Suppressor macrophage treated with lipopolysaccharide for 4 hours (primary cell): ENCODE measurements at regions not wholly inside any gene's neighbourhood (a gene's known extent, or its start where the extent isn't known, plus 50 kb on each side); places are given as distances from the start of the nearest gene placed in this dataset.
"Not testable (repeated sequence)": the region's sequence is repeated elsewhere in the genome, so short reads cannot be mapped to it uniquely, and the experiment has no call there.

Experiments
- DNase-seq: peaks from one replicate; pipeline ENCODE4 v3.0.0-alpha.2; 2020

DNA sequence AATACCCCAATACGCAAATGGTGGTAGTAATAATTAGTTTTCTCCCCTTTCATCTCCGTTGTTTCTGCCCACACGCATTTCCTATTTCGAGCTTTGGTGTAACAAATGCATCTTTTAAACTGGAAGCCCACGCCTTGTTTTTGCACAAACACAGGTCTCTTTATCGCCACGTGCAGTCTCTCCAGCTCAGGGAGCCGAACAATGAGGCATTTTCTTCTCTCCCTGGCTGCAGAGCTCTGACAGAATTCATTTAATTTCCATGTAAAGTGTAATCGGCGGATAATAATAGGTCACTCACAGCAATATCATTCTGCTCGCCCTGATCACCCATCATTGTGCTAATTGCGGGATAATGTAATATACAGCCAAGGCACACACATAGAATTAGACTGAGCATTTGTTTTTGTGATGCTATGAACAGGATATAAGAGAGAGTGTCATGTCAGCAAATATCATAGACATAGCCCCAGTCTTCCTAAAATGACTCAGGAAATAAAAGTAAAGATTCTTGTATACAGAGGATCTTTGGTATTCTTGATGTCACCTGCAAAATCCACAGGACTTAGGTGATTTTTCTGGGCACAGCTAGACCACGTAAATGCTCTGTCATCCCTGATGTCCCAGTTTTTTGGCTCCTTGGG is 452.6 kb upstream of the CDH11 start:
- DNase-seq: no peak

DNA sequence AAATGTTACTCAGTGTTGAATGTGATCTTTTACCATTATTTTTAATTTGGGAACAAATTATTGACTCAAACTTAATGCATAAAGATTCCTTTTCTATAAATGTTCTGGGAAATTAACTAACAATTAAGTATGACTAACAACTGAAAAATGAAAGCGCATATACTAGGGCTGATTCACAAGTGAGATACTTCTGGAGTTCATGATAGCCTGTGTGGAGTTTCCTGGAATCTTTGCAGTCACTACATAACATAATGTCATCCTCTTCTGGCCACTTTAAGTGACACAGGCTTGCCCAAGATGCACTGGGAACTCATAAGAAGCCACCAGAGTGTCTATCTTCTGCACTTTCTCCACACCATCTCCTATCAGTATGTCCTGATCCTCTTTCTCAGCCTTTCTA is 450.3 kb upstream of the CDH11 start:
- no peak for DNase-seq

DNA sequence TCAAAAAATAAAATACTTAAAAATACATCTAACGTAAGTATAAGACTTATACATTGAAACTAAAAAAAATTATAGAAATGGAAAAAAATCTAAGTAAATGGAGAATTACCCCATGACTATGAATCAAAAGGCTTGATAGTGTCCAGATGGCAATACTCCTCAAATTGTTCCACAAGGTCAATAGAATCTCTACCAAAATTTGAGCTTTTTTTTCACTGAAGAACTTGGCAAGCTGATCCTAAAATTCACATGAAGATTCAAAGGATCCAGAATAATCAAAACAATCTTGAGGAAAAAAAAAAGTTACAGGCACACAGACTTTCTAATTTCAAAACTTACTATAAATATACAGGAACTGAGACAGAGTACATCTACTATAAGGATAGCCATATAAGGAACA is 448.4 kb upstream of the CDH11 start:
- DNase-seq: no peak

DNA sequence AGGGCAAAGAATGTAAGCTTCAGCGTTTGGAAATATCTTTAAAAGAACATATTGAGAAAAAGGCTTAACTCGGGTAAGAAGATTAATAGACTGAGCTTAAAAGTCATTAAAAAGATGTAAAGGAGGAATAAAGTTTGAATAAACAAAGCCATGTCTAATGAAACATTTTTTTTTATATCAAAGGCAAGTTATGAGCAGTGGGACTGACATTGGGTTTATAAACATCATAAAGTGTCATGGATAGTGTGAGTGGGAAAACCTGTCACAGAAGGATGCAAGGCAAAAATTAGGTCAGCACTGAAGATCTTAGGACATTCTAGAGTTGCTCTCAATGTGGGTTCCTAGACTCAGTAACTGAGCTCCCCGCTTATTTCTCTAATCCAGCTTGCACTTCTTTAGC is 438.0 kb upstream of the CDH11 start:
- no peak for DNase-seq

DNA sequence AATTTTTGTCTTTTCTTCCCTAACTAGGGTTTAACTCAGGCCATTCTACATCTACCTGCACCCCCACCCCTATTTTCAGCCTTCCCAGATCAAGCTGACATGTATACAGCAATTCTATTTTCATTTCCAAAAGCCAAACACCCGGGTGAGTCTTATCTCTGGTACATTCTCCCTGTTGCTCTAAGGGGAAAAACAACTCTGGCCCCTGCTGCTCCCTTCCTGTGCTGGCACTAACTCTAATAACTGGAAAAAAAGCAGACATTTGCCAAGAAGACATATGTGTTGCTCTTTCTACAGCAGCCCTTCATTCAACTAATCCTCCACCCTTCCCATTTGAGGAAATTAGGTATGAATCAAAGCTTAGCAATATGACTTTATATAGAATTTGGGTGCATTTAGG is 427.8 kb upstream of the CDH11 start:
- DNase-seq: not testable (repeated sequence)

DNA sequence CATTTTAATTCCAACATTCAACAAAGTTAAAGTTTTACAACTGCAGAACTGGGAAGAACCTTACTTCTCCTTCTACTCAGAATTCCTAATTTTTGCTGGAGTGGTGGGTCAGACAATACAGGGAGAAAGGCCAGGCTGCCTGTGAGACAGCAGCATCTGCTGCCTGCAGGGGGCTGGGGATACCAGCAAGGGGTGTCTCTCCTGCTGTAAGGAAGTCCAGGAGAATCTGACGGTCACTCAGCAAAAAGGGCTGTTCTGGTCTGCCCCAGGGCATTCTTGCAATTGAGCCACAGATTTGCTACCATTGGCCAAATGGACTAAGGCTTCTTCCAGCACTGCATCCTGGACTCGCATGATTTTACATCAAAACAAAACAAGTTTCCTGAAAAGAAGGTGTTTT is 426.6 kb upstream of the CDH11 start:
- DNase-seq: no peak

DNA sequence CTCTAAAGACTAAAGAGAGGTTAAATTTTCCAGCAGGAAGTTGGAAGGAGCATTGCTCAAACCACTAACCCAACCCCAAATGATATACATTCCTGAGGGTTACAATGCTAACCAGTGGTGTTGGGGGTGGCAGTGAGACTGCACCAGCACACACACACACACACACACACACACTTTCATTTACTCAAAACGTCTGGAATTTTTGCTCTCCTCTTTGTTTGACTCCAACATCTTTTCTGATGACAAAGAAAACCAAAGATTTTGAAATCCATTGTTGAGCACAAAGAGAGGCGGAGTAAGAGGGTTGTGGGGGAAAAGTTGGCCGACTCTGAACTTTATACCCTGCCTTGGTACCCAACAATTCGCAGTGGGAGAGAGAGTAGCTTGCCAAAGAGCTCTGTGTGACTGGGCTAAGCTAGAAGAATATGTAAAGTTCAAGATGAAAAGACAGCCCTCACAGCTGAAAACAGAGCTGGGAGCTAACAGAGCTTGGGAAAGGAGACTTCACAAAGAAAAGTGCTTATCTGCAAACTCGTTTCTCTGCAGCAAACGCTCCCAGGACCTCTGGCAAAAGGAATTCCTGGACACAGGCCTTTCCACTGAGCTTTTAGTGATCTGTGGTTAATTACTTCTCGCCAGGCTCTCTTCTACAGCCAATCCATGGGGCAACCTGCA is 426.0 kb upstream of the CDH11 start:
- no peak for DNase-seq

DNA sequence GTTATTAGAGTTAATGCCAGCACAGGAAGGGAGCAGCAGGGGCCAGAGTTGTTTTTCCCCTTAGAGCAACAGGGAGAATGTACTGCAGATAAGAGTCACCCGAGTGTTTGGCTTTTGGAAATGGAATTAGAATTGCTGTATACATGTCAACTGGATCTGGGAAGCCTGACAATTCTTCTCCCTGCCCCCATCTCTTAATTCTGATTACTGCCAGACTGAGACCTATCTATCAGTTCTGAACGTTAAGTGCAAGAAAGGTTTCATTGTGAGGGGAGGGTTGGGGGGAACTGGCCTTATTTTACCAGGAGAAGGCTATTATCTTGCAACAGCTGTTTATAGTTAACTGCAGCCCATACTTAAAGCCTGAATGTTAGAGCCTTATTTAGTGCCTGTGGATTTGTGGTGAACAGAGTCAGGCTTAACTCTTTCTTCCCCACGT is 424.5 kb upstream of the CDH11 start:
- no peak for DNase-seq

DNA sequence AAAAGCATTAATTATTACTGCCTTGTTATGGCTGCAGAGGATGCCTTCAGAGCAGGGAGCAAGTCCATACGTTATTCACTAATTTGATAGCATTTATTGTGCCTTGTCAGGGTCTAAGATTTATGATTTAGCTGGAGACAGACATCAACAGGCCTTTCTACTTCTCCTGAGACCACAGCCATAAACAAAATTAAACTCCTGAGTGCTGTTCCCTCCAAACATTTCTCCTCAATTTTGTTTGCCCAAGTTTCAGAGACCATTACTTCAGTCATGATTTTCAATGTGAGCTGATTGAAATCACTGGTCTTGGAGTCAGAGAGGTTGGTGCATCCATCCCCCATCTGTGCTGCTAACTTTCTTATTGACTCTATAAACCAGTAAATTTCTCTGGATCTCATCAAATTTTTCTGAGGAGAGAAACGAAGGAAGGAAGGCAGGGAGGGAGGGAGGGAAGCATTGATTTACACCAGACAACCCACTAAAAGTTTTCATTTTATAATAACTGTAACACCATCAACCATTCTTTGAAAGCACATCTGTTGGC is 423.6 kb upstream of the CDH11 start:
- no peak for DNase-seq

DNA sequence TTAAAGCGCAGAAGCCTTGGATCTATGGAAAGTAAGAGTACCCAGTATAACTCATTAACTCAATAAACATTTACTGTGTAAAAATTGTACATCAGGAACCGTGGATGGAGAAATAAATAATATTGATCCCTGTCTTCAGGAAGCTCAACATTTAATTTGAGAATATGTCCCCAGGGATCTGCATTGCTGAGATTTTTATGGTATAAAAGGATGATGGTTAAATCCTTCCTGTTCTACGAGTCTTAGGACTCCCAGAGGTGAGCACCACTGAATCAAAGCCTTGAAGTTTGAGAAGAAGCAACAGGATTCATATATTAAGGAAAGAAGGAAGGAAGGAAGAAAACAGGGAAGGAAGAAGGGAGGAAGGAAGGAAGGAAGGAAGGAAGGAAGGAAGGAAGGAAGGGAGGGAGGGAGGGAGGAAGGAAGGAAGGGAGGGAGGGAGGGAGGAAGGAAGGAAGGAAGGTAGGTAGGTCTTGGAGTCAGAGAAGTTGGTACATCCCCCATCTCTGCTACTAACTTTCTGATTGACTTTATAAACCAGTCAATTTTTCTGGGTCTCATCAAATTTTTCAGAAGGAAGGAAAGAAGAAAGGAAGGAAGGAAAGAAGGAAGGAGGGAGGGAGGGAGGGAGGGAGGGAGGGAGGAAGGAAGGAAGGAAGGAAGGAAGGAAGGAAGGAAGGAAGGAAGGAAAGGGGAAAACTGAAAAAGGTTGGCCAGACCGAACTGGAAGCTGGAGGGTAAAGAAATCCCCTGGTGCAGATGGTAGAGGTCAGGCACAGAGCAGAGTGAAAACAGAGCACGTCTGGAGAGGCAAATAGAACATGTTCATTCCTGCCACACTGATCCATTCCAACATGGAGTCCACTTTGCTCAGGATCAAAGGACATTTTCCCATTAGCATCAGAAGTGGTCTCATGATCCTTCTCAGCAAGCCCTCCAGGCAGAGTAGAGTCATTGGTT is 422.2 kb upstream of the CDH11 start:
- no peak for DNase-seq

DNA sequence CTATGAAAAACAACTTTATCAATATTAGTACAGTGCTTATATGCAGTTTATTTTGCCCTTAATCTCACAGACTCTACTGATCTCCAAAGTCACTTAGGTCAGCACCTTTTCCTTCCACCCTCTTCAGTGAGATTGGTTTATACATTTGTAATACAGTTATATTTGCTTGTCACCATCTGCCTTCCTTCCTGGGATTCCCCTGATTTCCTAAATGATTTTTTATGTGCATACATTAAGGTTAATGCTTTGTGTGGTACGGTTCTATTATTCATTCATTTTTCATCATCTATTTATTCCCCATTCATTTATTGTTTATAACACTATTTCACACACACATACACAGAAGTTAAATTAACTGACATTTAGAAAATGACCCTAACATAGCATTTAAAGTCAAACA is 419.8 kb upstream of the CDH11 start:
- no peak for DNase-seq

DNA sequence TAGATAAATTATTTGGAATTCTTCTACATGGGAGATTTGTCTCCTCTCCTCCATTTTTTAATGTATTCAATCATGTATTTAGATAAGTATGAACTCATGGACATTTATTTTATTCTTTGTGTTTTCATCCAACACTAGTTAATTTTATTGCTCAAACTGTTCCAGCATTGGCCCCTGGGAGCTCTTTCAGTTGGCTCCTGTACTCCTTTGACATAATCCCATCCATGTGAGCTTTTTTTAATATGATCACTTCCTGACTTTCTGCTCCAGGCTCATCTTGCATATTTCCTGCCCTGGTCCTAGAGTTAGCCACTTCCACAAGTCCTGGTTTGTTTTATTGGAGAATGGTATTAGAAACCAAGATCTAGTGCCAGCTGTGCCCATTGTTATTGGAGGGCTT is 419.0 kb upstream of the CDH11 start:
- no peak for DNase-seq

DNA sequence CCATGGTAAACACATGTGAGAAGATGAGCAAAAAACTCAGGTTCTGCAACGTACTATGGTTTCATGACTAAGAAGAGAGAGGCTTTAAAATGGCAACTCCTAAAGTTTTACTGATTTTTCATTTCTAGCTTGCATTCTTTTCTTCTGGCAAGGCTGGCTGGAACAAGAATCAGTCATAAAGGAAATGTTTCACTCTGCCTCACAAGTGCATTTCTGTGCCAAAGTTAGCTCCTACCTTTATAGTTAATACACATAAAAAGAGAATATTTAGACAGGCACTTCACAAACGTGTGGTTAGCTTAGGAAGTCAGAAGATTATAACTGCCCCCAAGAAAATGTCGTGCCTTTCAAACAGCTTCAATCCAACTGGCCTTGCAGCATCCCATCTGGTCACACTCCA is 417.1 kb upstream of the CDH11 start:
- no peak for DNase-seq

DNA sequence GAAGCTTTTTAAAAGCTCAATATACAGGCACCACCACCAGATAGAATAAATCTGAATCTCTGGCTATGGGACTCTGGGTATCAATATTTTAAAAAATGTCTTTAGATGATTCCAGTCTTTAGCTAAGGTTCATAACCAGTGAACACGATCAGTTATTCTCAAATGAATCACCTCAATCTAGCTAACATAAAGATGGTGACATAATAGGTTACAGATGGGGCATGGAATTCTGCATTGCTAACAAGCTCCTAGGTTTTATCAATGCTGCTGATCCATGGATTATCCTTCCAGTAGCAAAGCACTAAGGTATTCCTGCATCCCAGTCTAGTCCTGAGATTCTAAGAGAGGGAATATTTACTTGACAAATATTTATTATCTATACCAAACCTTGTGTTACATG is 415.5 kb upstream of the CDH11 start:
- DNase-seq: no peak

DNA sequence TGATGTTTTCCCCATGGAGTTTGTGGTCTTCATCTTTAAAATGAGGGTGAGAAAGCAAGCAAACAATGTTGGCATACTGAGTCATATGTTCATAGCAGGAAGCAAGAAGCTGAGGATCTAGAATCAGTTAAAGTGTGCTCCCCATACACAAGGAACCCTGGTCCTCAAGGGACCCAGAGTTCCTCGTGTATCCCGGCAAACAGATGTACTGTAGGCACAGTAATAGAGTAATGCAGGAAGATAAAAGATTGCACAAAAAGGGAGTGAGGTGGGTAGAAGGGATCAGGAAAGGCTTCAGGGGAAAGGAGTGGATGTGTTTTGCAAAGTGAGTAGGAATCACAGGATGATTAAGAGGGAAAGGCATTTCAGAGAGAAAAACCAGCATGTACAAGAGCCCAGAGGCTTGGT is 412.3 kb upstream of the CDH11 start:
- no peak for DNase-seq

DNA sequence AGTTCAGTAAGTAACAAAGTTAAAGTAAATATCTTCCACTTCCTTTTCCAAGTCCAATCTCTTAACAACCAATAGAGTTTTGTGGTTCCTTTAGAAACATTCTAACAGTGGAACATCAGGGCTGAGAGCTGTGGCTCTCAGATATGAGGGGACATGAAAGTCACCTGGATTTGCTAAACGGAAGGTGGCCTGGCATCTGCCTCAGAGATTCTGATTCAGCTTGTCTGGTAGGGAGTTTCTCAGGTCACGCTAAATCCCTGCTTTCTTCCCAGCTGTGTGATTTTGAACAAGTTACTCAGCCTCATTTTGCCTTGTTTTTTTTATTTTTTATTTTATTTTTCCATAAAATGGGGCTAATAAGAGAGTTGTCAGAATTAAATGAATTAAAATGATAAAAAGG is 411.0 kb upstream of the CDH11 start:
- no peak for DNase-seq

DNA sequence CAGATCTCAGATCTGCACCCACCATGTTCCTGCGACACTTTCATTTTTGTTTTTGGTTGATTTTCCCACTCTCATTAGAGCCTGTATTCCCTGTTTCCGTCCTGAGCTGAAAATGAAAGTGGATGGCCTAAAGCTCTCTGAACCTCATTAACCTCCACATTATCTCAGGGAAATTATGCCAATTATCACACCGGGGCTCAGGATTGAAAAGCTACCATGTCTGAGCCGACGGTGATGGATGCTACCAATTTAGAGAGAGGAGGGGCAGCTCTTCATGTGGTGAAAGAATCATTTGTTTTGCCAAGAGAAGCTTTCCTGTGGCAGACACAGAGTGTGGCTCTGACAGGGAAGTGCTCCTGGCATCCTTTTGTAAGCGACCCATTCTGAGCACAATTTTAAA is 410.4 kb upstream of the CDH11 start:
- no peak for DNase-seq

DNA sequence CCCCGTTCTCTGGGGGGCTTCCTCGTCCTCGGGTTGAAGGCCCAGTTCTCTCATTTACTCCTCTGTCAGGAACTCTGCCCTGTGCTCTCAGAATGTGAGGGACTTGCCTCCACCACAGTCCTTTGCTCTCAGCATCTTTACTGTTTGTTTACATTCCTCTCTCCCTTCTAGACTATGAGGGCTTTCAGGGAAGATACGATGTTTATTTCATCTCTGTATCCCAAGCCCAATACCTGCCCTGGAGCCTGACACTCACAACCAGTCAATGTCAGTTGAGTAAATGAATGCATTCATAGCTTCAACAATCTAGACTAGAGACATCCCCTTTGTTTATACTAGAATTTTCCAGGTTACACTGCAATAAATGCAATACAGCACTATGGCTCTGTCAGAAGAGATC is 409.6 kb upstream of the CDH11 start:
- DNase-seq: no peak

DNA sequence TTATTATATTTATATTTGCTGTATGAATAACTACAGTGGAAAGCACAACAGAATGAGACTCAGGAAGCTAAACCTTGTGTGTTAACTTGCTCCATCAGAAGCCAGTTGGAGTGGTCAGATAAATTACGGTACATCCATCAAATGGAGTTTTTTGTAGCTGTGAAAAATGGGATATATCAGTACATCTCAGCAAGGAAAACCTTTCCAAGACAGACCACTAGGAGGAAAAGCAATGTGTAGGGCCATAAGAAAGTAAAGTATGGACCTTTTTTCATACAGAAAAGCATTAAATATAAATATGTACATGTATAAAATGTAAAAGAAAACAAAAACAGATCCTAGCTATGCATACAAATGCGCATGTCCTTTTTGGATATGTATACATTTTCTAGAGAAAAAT is 403.8 kb upstream of the CDH11 start:
- no peak for DNase-seq

DNA sequence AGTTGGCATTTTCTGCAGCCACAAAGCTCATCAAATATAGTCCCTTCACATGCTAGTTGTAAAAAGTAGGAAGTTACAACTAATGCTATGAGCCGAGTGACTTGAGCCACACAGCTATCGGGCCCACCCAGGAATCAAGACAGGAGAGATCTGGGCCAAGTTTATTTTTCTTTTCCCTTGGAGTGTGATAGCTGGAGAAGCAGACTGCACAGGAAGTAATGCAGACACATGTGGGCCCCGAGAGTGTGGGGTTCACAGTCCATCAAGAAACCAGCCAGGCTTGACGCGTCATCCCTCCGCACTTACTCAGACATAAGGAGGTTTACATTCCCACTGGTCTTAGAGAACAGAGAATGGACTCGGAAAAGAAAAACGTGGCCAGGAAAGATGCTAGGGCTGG is 403.1 kb upstream of the CDH11 start:
- no peak for DNase-seq

DNA sequence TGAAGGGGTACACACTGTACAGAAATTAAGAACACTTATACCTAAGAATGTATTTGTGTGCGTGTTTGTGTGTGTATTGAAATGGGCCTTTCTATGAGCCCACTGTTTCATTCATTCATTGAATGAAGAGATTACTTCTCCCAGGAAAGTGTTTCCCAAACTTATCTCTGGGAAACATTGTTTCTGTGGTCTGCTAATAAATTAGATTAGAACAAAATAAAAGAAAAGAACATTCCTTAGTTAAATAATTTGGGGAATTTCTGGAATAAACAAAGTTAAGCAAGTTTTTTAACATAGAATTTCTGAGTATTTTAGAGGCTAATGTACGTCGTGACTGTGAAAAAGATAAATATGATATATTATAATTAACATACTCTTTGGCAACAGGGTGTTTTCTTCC is 402.4 kb upstream of the CDH11 start:
- no peak for DNase-seq

DNA sequence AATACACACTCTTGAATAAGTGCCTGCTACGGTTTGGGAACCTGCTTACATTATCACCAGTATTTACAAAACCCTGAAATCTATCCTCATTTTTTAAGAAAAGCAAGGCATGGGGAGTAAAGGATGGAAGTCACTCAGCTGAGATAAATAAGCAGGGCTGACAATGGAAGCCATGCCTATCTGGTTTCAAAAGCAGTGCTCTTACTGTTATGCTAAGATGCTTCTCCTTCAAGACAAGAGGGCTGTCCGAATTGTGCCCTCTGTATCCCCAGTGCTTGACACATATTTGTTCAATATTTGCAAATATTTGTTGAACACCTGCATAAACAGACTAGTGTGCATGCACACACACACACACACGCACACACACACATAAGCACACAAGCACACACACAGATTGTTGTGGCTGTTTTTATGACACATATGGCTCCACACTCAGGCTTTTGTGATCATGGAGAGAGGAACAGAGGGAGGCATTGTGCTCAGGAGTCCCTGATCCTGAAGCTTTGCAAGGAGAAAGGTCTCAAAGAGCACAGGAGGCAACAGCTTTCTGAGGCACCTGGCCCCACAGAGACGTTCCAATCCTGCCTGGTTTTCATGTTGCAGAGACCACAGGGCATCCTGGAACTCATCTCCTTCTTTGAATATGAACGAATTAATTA is 401.6 kb upstream of the CDH11 start:
- no peak for DNase-seq

DNA sequence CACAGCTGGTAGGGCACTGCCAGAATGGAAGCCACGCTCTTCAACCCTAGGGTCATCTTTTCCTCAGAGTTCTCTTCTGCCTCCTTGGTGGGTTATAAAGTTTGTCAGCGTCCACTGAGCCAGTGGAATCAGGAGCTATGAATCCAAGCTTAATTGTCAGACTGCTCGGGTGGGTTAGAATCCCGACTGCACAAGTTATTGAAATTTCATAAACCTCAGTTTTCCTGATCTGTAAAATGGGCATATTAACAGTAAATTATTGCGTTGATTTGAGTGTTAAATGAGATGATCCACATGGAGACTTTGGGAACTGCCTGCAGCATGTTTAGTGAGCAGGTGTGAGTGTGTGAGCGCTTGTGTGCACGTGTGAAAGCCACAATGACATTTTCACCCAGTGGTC is 400.5 kb upstream of the CDH11 start:
- no peak for DNase-seq
